ENCODE measurements at regions not wholly inside any gene's neighbourhood (a gene's known extent, or its start where the extent isn't known, plus 50 kb on each side); places are given as distances from the start of the nearest gene placed in this dataset.

GRCh38 chr14:97916100-97916499, 1118.9 kb downstream of the VRK1 start:
- H2AFZ ChIP-seq (ENCODE audit: low read depth, low read length), result no peak overlapping the region
- no peaks in the 10 kb centered on the region for H4K20me1 ChIP-seq (ENCODE audit: insufficient read depth, low read length)
- Mint-ChIP-seq H3K27me3 (ENCODE audit: low read depth, unreplicated experiment) (peaks cover 24% of the 10 kb centered on the region), H3K4me3 (ENCODE audit: unreplicated experiment) (no peak overlapping the region), H3K27ac (ENCODE audit: unreplicated experiment) (no peak overlapping the region), H3K4me1 (ENCODE audit: low read depth, unreplicated experiment) (no peaks in the 10 kb centered on the region), H3K9me3 (ENCODE audit: unreplicated experiment) (peaks cover 5% of the 10 kb centered on the region), H3K36me3 (ENCODE audit: low read depth, unreplicated experiment) (no peaks in the 10 kb centered on the region)
- H3K4me2 ChIP-seq (ENCODE audit: low read length), result no peak overlapping the region
- H3K4me1 ChIP-seq (ENCODE audit: insufficient read depth, low read length), result no peaks in the 10 kb centered on the region
- no peak for DNase-seq (ENCODE audit: low read depth)
- no peak overlapping the region for H3K9ac ChIP-seq (ENCODE audit: low read length)
- no peak overlapping the region for H3K4me3 ChIP-seq (ENCODE audit: insufficient read depth, low read depth, low read length)
- H3K79me2 ChIP-seq (ENCODE audit: insufficient read depth, low read length), result no peaks in the 10 kb centered on the region
- H3K36me3 ChIP-seq (ENCODE audit: insufficient read depth, low read length), result no peaks in the 10 kb centered on the region
- no peaks in the 10 kb centered on the region for H3K27me3 ChIP-seq (ENCODE audit: insufficient read depth, low read length)
- FAIRE-seq, result no peak
- no peaks in the 10 kb centered on the region for H3K9me3 ChIP-seq (ENCODE audit: insufficient read depth, low read depth, low read length)
- TF ChIP-seq CTCF (IDR thresholded peaks at IDR 0.05; ENCODE audit: insufficient read depth, low read depth, low read length) (no peak), EZH2 (IDR thresholded peaks at IDR 0.05; ENCODE audit: insufficient read depth, low read length) (no peak)
- H3K27ac ChIP-seq (ENCODE audit: low read depth, low read length), result no peak overlapping the region

GRCh38 chr14:97916669-97917568, 1119.7 kb downstream of the VRK1 start:
- Mint-ChIP-seq H3K4me1 (ENCODE audit: low read depth, unreplicated experiment) (no peaks in the 10 kb centered on the region), H3K36me3 (ENCODE audit: low read depth, unreplicated experiment) (no peaks in the 10 kb centered on the region), H3K4me3 (ENCODE audit: unreplicated experiment) (no peak overlapping the region), H3K27me3 (ENCODE audit: low read depth, unreplicated experiment) (peaks cover 21% of the 10 kb centered on the region), H3K27ac (ENCODE audit: unreplicated experiment) (no peak overlapping the region), H3K9me3 (ENCODE audit: unreplicated experiment) (peaks cover 5% of the 10 kb centered on the region)
- no peaks in the 10 kb centered on the region for H3K79me2 ChIP-seq (ENCODE audit: insufficient read depth, low read length)
- no peaks in the 10 kb centered on the region for H3K36me3 ChIP-seq (ENCODE audit: insufficient read depth, low read length)
- H3K4me1 ChIP-seq (ENCODE audit: insufficient read depth, low read length), result no peaks in the 10 kb centered on the region
- H3K27me3 ChIP-seq (ENCODE audit: insufficient read depth, low read length), result no peaks in the 10 kb centered on the region
- H4K20me1 ChIP-seq (ENCODE audit: insufficient read depth, low read length), result no peaks in the 10 kb centered on the region
- no peaks in the 10 kb centered on the region for H3K9me3 ChIP-seq (ENCODE audit: insufficient read depth, low read depth, low read length)
- no peak overlapping the region for H3K27ac ChIP-seq (ENCODE audit: low read depth, low read length)
- TF ChIP-seq EZH2 (IDR thresholded peaks at IDR 0.05; ENCODE audit: insufficient read depth, low read length), result no peak
- no peak for TF ChIP-seq CTCF (IDR thresholded peaks at IDR 0.05; ENCODE audit: insufficient read depth, low read depth, low read length)
- FAIRE-seq, result no peak
- no peak for DNase-seq (ENCODE audit: low read depth)
- H2AFZ ChIP-seq (ENCODE audit: low read depth, low read length), result no peak overlapping the region
- no peak overlapping the region for H3K9ac ChIP-seq (ENCODE audit: low read length)
- H3K4me3 ChIP-seq (ENCODE audit: insufficient read depth, low read depth, low read length), result no peak overlapping the region
- H3K4me2 ChIP-seq (ENCODE audit: low read length), result no peak overlapping the region

GRCh38 chr14:97920201-97920600, 1123.0 kb downstream of the VRK1 start:
- no peaks in the 10 kb centered on the region for H3K36me3 Mint-ChIP-seq (ENCODE audit: low read depth, unreplicated experiment)

More at GRCh38 chr14:97920201-97920600, 1123.0 kb downstream of the VRK1 start:
- no peak for TF ChIP-seq EZH2 (IDR thresholded peaks at IDR 0.05; ENCODE audit: insufficient read depth, low read length)
- TF ChIP-seq CTCF (IDR thresholded peaks at IDR 0.05; ENCODE audit: insufficient read depth, low read depth, low read length), result no peak
- H3K9me3 Mint-ChIP-seq (ENCODE audit: unreplicated experiment), result peaks cover 3% of the 10 kb centered on the region
- Histone ChIP-seq H4K20me1 (ENCODE audit: insufficient read depth, low read length) (no peaks in the 10 kb centered on the region), H3K4me2 (ENCODE audit: low read length) (no peak overlapping the region), H3K27me3 (ENCODE audit: insufficient read depth, low read length) (no peaks in the 10 kb centered on the region), H2AFZ (ENCODE audit: low read depth, low read length) (no peak overlapping the region), H3K4me3 (ENCODE audit: insufficient read depth, low read depth, low read length) (no peak overlapping the region), H3K4me1 (ENCODE audit: insufficient read depth, low read length) (no peaks in the 10 kb centered on the region), H3K9me3 (ENCODE audit: insufficient read depth, low read depth, low read length) (no peaks in the 10 kb centered on the region), H3K36me3 (ENCODE audit: insufficient read depth, low read length) (no peaks in the 10 kb centered on the region), H3K27ac (ENCODE audit: low read depth, low read length) (no peak overlapping the region), H3K79me2 (ENCODE audit: insufficient read depth, low read length) (no peaks in the 10 kb centered on the region), H3K9ac (ENCODE audit: low read length) (no peak overlapping the region)
- DNase-seq (ENCODE audit: low read depth) (no peak), FAIRE-seq (no peak)
- H3K27me3 Mint-ChIP-seq (ENCODE audit: low read depth, unreplicated experiment), result peaks cover 9% of the 10 kb centered on the region
- no peak overlapping the region for H3K27ac Mint-ChIP-seq (ENCODE audit: unreplicated experiment)
- H3K4me1 Mint-ChIP-seq (ENCODE audit: low read depth, unreplicated experiment), result no peaks in the 10 kb centered on the region
- no peak overlapping the region for H3K4me3 Mint-ChIP-seq (ENCODE audit: unreplicated experiment)

Measured in astrocyte (in vitro differentiated cells and primary cell).